ENCODE measurements at regions not wholly inside any gene's neighbourhood (a gene's known extent, or its start where the extent isn't known, plus 50 kb on each side); places are given as distances from the start of the nearest gene placed in this dataset.

DNA sequence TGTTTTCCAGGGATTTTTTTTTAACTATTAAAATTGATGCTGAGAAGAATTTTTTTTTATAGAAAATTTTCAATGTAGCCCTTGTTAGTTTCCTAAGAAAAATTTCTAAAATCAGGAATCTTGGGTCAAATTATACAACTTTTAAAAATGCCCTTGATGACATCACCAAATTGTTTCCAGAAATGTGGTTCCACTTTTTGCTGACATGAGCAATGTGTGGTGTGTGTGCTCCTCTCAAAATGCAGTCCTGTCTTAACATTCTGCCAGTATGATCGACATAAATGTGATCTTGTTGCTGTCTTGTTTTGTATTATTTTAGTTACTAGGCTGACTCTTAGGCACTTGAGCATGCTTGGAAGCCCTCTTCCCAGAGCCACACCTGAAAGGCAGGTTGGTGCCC, 89.7 kb upstream of the ST6GAL2 start:
- TF ChIP-seq MAFK (IDR thresholded peaks at IDR 0.05; ENCODE audit: low read length) = no peak
- TF ChIP-seq ZNF785 (CRISPR knock-in tag; IDR thresholded peaks at IDR 0.05) = no peak
- no peak for TF ChIP-seq CUX1 (CRISPR knock-in tag; IDR thresholded peaks at IDR 0.05)
- no peak for TF ChIP-seq CBX2 (IDR thresholded peaks at IDR 0.05; ENCODE audit: insufficient read depth, low read length, poor library complexity, severe bottlenecking)
- no peak for TF ChIP-seq ZNF274 (IDR thresholded peaks at IDR 0.05; ENCODE audit: borderline replicate concordance, low read depth, low read length)
- TF ChIP-seq HDAC2 (IDR thresholded peaks at IDR 0.05) = no peak

All from K562 (cell line).